MV-4-11 (cell line): ENCODE measurements at regions not wholly inside any gene's neighbourhood (a gene's known extent, or its start where the extent isn't known, plus 50 kb on each side); places are given as distances from the start of the nearest gene placed in this dataset.

Experiments used
- DNase-seq: peaks from one replicate; lab custom pipeline; 2025; lab: John Stamatoyannopoulos, UW

- DNase-seq, result no peak
These were observed 183.4 kb downstream of the KLF13 start for GRCh38 chr15:31510057-31510456.

GRCh38 chr15:31511707-31512310 lies 185.2 kb downstream of the KLF13 start:
- DNase-seq, result no peak

- no peak for DNase-seq
These were observed 186.5 kb downstream of the KLF13 start for GRCh38 chr15:31513178-31513577.

- DNase-seq, result no peak
These were observed 189.8 kb downstream of the KLF13 start for GRCh38 chr15:31516440-31516839.

GRCh38 chr15:31516874-31517273 lies 190.2 kb downstream of the KLF13 start:
- no peak for DNase-seq

GRCh38 chr15:31517711-31518110 lies 191.1 kb downstream of the KLF13 start:
- no peak for DNase-seq

GRCh38 chr15:31522028-31522427 lies 195.4 kb downstream of the KLF13 start:
- DNase-seq, result no peak

GRCh38 chr15:31523027-31523654 lies 196.5 kb downstream of the KLF13 start:
- no peak for DNase-seq

- DNase-seq, result no peak
These were observed 197.0 kb downstream of the KLF13 start for GRCh38 chr15:31523655-31524049.

- DNase-seq, result no peak
These were observed 198.6 kb downstream of the KLF13 start for GRCh38 chr15:31525185-31525695.

GRCh38 chr15:31525988-31526665 lies 199.5 kb downstream of the KLF13 start:
- DNase-seq, result no peak

GRCh38 chr15:31526916-31527690 lies 200.5 kb downstream of the KLF13 start:
- DNase-seq, result no peak

- DNase-seq, result no peak
These were observed 202.2 kb downstream of the KLF13 start for GRCh38 chr15:31528846-31529245.

- DNase-seq, result no peak
These were observed 211.3 kb downstream of the KLF13 start for GRCh38 chr15:31537770-31538592.

- DNase-seq, result no peak
These were observed 214.0 kb downstream of the KLF13 start for GRCh38 chr15:31540633-31541032.

GRCh38 chr15:31544361-31544760 lies 217.7 kb downstream of the KLF13 start:
- DNase-seq, result no peak

GRCh38 chr15:31545257-31545656 lies 218.6 kb downstream of the KLF13 start:
- DNase-seq, result no peak

GRCh38 chr15:31550211-31550977 lies 223.8 kb downstream of the KLF13 start:
- no peak for DNase-seq

- DNase-seq, result no peak
These were observed 224.7 kb downstream of the KLF13 start for GRCh38 chr15:31551323-31551722.

GRCh38 chr15:31552482-31553099 lies 226.0 kb downstream of the KLF13 start:
- no peak for DNase-seq
